Epithelial cell of proximal tubule (primary cell): ENCODE measurements at regions not wholly inside any gene's neighbourhood (a gene's known extent, or its start where the extent isn't known, plus 50 kb on each side); places are given as distances from the start of the nearest gene placed in this dataset.
"Not testable (repeated sequence)": the region's sequence is repeated elsewhere in the genome, so short reads cannot be mapped to it uniquely, and the experiment has no call there.

ENCODE experiments used
- DNase-seq: peaks from one replicate; pipeline ENCODE4 v3.0.0-alpha.2; 2011; ENCODE audit warnings: low read depth
- H3K4me3 ChIP-seq: 2 replicates; pipeline ENCODE4 v1.5.1; 2011; ENCODE audit warnings: low read depth, mild to moderate bottlenecking, low read length
- CTCF ChIP-seq: conservative IDR thresholded peaks from 2 replicates; pipeline ENCODE4 v1.5.1; 2012; ENCODE audit warnings: low read depth, mild to moderate bottlenecking, low read length

GRCh38 chr14:39664646-39665045, 232.4 kb upstream of the FBXO33 start:
- no peak for DNase-seq
- TF ChIP-seq CTCF, result no peak
- H3K4me3 ChIP-seq, result no peak overlapping the region

DNA sequence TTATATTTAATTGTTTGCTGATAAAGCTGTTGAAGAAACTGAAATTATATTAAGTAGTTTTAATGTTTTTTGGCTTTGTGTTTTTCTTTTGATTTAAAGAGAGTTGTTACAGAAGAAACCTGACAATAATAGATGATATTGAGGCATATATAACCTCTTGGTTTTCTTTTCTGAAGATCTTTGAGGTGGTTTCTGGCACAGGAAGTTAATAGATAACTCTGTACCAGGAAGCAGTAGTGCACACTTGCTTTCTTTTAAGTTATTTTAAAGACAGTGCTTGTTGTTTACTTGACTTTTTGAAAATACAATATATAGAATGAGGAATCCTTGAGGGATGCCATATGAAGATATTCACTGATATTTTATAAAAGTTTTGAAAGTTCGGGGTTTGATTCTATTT, 209.0 kb upstream of the FBXO33 start:
- no peak overlapping the region for H3K4me3 ChIP-seq
- no peak for DNase-seq
- TF ChIP-seq CTCF, result no peak

GRCh38 chr14:39639009-39639408, 206.8 kb upstream of the FBXO33 start:
- H3K4me3 ChIP-seq, DNase-seq: not testable (repeated sequence)

DNA sequence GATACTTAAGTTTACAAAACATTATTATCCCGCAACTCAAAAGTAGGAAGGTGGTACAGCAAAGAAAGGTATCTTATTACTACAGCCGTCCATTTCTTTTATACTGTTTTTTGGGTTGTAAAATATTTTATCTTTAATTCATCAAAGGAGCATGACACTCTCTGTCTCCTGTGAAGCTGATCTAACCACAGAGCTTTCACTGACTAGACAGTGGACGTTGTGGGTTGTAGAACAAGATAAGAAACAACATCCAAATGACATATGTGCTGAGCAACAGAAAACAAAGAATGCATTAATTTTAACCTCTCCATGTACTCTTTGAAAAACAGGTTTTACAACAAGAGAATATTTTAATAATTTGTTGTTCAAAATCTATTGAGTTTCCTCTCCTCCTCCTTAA, 195.9 kb upstream of the FBXO33 start:
- no peak overlapping the region for H3K4me3 ChIP-seq
- TF ChIP-seq CTCF, result no peak
- no peak for DNase-seq

DNA sequence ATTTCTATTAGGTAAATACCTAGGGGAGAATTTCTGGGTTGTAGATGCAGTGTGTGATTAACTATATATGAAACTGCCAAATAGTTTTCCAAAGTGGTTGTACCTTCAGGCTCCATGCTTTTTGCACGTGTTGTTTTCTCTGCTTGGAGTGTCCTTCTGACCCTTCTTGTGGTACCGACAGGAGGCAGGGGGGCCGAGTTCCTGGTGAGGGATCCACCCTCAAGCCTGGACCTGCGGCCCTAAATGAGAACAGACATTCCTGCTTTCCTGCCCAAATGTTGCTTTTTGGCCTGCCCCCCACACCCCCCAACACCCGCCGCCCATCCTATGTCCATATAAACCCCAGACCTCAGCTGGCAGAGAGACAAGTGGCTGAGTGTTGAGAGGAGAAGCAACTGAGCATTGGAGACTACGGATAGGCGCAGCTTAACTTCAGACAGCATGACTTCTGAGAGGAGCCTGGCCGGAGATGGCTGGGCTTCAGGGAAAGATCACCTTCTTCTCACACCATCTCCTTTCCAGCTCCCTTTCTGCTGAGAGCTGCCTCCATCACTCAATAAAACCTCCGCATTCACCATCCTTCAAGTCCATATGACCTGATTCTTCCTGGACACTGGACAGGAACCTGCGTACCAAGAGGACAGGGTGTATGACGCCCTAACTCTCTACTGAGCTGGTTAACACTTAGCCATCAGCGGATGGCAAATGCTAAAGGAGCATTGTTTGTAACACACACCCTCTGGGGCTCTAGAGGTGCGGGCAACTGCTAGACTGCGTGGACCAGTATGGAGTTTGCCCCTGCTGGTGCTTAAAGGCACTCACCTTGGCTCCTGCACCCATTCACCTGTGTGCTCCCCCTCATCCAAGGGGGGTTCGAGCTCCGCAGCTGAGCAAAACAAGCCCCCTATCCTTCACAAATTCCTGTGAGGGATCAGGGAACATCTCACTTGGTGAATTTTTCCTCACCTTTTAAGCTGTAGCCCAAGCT, 194.7 kb upstream of the FBXO33 start:
- no peak for TF ChIP-seq CTCF
- no peak overlapping the region for H3K4me3 ChIP-seq
- no peak for DNase-seq

DNA sequence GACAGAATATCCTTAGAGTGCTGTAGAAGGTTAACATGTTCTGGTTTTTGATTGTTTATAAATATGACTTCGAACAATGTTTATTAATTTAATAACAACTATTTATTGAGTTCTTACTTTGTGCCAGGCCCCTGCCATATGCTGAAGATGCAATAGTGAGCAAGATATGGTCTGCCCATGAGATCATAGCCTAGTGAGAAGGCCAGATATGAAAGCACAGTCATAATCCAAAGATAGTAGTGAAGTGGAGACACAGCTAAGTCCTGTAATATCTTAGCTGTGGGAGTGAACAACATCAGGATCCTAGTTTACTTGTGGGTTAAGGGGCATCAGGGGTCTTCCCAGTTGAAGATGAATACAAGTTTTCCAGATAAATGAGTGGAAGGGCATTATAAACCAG, 189.4 kb upstream of the FBXO33 start:
- TF ChIP-seq CTCF, result no peak
- H3K4me3 ChIP-seq, result no peak overlapping the region
- DNase-seq, result no peak

DNA sequence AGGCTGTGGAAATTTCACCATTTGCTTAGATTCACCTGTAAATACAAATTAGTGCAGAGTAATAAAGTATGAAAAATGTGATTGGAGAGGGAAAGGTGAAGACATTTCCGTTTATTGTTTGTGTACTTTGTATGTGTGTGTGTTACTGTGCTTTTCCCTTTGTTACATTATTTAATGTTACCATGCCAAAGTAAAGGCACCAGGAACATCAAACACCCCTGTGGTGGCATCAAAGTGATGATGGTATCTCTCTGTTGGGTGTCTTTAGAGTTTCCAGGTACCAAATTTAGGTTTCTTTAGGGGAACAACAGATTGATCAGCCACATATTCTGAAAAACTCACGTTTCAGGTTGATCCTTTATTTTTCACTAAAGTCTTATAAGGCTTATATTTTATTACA, 189.0 kb upstream of the FBXO33 start:
- no peak for DNase-seq
- H3K4me3 ChIP-seq, result no peak overlapping the region
- no peak for TF ChIP-seq CTCF
